BE2C (cell line): ENCODE measurements at regions not wholly inside any gene's neighbourhood (a gene's known extent, or its start where the extent isn't known, plus 50 kb on each side); places are given as distances from the start of the nearest gene placed in this dataset.

Experiments used
- DNase-seq: peaks from one replicate; pipeline ENCODE4 v3.0.0-alpha.2; 2020
- H3K27me3 ChIP-seq: fragments of 250-450 bp; sonication (Bioruptor Pico); 2 replicates; pipeline ENCODE4 v1.5.1; 2020; ENCODE audit warnings: mild to moderate bottlenecking
- H3K36me3 ChIP-seq: fragments of 250-450 bp; sonication (Bioruptor Pico); 2 replicates; pipeline ENCODE4 v1.5.1; 2020; ENCODE audit warnings: mild to moderate bottlenecking
- H3K4me1 ChIP-seq: fragments of 250-450 bp; sonication (Bioruptor Pico); 2 replicates; pipeline ENCODE4 v1.5.1; 2020
- H3K4me3 ChIP-seq: 2 replicates; pipeline ENCODE4 v1.5.1; 2011; ENCODE audit warnings: low read depth, low read length
- H3K9me3 ChIP-seq: fragments of 250-450 bp; sonication (Bioruptor Pico); 2 replicates; pipeline ENCODE4 v1.5.1; 2020
- TF ChIP-seq, protein P1 (sequence below): IDR thresholded peaks from 2 replicates; pipeline ENCODE4 v1.5.1; 2012; ENCODE audit warnings: mild to moderate bottlenecking, low read depth, low read length

DNA sequence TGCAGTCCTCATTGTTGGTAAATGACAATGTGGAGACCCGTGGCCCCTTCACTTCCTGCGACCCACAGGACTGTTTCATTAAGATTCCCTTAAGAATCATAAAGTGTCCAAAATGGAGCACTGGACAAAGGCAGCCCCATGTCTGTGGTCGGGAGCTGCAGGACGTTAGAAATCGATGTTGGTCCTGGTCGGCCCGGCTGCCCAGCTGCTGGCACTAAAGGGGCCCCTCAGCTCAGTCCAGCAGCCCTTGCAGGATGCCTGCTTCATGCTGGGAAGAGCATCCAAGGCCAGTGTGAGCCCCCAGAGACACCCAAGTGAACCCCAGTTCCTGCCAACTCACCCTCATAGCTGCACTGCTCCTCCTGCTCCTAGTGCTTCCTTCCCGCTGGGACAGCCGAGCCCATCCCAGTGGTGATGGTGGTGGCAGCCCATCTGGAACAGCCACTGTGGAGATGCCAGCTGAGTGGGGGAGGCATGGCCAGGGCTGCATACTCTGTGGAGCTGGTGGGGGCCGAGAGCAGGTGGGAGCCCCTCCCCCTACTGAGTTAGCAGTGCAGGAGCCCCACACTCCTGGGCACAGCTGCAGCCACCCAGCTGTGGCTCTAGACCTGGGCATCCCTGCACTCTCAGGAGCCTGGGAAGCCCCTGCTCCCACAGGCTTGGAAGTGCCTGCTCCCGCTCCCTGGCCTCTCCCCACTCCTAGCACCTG is 168.0 kb upstream of the IRX2 start:
- TF ChIP-seq, protein P1, sequence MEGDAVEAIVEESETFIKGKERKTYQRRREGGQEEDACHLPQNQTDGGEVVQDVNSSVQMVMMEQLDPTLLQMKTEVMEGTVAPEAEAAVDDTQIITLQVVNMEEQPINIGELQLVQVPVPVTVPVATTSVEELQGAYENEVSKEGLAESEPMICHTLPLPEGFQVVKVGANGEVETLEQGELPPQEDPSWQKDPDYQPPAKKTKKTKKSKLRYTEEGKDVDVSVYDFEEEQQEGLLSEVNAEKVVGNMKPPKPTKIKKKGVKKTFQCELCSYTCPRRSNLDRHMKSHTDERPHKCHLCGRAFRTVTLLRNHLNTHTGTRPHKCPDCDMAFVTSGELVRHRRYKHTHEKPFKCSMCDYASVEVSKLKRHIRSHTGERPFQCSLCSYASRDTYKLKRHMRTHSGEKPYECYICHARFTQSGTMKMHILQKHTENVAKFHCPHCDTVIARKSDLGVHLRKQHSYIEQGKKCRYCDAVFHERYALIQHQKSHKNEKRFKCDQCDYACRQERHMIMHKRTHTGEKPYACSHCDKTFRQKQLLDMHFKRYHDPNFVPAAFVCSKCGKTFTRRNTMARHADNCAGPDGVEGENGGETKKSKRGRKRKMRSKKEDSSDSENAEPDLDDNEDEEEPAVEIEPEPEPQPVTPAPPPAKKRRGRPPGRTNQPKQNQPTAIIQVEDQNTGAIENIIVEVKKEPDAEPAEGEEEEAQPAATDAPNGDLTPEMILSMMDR, result no peak
- Histone ChIP-seq H3K36me3 (no peaks in the 10 kb centered on the region), H3K4me1 (no peaks in the 10 kb centered on the region), H3K9me3 (no peaks in the 10 kb centered on the region; the same call in 1 of the 2 replicates), H3K4me3 (no peak overlapping the region), H3K27me3 (no peaks in the 10 kb centered on the region)
- no peak for DNase-seq

DNA sequence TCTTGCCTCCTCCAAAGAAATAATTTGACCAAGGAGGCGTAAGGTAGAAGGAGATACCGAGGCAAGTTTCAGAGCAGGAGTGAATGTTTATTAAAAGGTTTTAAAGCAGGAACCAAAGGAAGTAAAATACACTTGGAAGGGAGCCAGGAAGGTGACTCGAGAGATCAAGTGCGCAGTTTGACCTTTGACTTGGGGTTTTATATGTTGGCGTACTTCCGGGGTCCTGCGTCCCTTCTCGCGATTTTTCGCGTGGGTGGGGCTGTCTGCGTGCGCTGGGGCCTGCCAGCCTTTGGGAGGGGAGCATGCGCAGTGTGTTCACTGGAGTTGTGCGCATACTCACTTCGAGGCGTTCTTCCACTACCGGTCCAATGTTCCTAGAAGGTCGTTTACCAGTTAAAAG is 166.0 kb upstream of the IRX2 start:
- DNase-seq, result no peak
- no peaks in the 10 kb centered on the region; the same call in 1 of the 2 replicates for H3K9me3 ChIP-seq
- TF ChIP-seq, protein P1, result no peak

DNA sequence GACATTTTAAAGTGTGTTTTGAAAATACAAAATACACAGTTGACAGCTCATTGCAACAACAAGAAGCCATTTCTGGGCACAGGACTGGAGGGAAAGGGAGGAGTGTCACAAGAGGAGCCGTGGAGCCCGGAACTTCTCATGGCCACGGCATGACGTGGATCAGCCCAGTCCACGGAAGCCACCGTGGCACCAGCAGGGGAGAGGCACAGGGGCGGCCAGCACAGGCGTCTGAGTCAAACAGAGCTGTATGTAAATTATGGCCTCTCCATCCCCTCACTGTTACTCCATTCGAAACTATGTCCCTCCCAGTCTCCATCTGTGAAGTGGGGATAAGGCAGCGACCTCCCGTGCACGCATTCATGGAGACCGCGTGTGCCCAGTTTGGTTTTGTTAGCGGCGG is 165.6 kb upstream of the IRX2 start:
- Histone ChIP-seq H3K9me3 (no peaks in the 10 kb centered on the region; the same call in 1 of the 2 replicates), H3K4me1 (no peaks in the 10 kb centered on the region), H3K27me3 (no peaks in the 10 kb centered on the region), H3K36me3 (no peaks in the 10 kb centered on the region), H3K4me3 (no peak overlapping the region)
- DNase-seq, result no peak
- TF ChIP-seq, protein P1, result no peak

More for the DNA sequence above, 166.0 kb upstream of the IRX2 start:
- no peaks in the 10 kb centered on the region for H3K4me1 ChIP-seq
- H3K4me3 ChIP-seq, result no peak overlapping the region
- no peaks in the 10 kb centered on the region for H3K27me3 ChIP-seq
- no peaks in the 10 kb centered on the region for H3K36me3 ChIP-seq

DNA sequence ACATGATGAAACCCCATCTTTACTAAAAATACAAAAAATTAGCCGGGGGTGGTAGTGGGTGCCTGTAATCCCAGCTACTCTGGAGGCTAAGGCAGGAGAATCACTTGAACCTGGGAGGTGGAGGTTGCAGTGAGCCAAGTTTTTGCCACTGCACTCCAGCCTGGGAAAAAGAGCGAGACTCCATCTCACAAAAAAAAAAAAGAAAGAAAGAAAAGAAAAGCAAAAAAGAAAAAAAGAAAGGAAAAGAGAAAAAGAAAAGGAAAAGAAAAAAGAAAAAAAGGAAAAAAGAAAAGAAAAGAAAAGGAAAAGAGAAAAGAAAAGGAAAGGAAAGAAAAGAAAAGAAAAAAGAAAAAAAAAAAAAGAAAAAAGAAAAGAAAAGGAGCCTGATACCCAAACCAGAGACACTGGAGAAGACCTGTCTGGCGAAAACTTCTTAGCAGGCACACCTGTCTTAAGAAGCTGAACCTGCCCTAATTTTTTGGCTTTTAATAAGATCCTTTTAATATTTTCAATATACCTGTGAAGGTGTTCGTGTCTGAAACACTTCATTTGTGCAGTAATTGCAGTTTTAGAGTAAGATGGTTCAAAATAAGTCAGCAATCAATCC is 164.7 kb upstream of the IRX2 start:
- no peak for DNase-seq
- no peaks in the 10 kb centered on the region; the same call in 1 of the 2 replicates for H3K9me3 ChIP-seq
- H3K27me3 ChIP-seq, result no peaks in the 10 kb centered on the region
- no peaks in the 10 kb centered on the region for H3K4me1 ChIP-seq
- H3K4me3 ChIP-seq, result no peak overlapping the region
- TF ChIP-seq, protein P1, result no peak
- no peaks in the 10 kb centered on the region for H3K36me3 ChIP-seq

DNA sequence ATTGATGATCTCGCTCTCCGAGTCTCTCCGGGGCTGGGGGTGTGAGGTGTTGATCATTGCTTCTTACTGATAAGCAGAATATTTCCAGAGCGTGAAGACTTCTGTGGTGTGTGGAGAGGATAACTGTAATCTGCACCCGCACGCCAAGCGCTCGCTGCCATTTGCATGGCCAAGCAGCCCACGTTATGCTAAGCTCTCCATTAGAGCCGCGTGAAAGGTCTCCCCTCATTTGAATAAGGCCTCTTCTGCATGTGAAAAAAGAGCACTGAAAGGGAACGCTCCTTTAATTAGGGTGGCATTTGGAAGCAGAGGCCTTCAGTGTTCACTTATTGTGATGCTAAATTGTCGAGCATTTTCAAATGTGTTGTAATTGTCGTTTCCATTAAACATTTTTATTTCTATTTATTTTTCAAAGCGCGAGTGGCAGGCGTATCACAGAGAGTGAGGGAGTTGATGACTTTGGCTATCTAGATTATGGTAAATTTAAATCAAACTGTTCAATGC is 163.6 kb upstream of the IRX2 start:
- Histone ChIP-seq H3K36me3 (no peaks in the 10 kb centered on the region), H3K9me3 (no peaks in the 10 kb centered on the region; the same call in 1 of the 2 replicates), H3K4me3 (no peak overlapping the region), H3K4me1 (no peaks in the 10 kb centered on the region), H3K27me3 (no peaks in the 10 kb centered on the region)
- TF ChIP-seq, protein P1, result no peak
- no peak for DNase-seq
